H1 (cell line): ENCODE measurements at regions not wholly inside any gene's neighbourhood (a gene's known extent, or its start where the extent isn't known, plus 50 kb on each side); places are given as distances from the start of the nearest gene placed in this dataset.

ENCODE experiments used
- CTCF ChIA-PET: fragments of 300-600 bp; sonication (Branson Sonifier 250); formaldehyde crosslinking; loops from one replicate; lab custom pipeline; 2021; ENCODE audit not compliant: partially characterized antibody; lab: Charles Lee
- POLR2A ChIA-PET: fragments of 300-600 bp; sonication (Branson Sonifier 250); formaldehyde crosslinking; loops from one replicate; lab custom pipeline; 2021; ENCODE audit warnings: inconsistent platforms; ENCODE audit not compliant: partially characterized antibody; lab: Charles Lee
- DNase-seq, 2 experiments: peaks; one replicate each; pipeline versions ENCODE4 v3.0.0 to v3.0.0-alpha.2; 2010 to 2022; ENCODE audit warnings: low spot score in 2 of 2, low read depth in 1 of 2, mixed read lengths in 1 of 2
- FAIRE-seq: peaks from 2 replicates; lab custom pipeline; 2011; peaks lifted over from hg19 to GRCh38; lab: Jason Lieb, UNC
- H2AFZ ChIP-seq: 2 replicates; pipeline ENCODE4 v1.8.1; 2012; ENCODE audit warnings: low read length, inconsistent platforms
- H2AK5ac ChIP-seq: 2 replicates; pipeline ENCODE4 v1.6.1; 2013; ENCODE audit warnings: low read depth, low read length
- H2BK120ac ChIP-seq: replicated peaks from 2 replicates; pipeline ENCODE3; 2013; ENCODE audit warnings: low read depth, low read length, inconsistent platforms
- H2BK12ac ChIP-seq: 2 replicates; pipeline ENCODE4 v1.6.1; 2013; ENCODE audit warnings: low read depth, low read length
- H2BK15ac ChIP-seq: 2 replicates; pipeline ENCODE4 v1.6.1; 2013; ENCODE audit warnings: low read length
- H2BK20ac ChIP-seq: 2 replicates; pipeline ENCODE4 v1.6.1; 2013; ENCODE audit warnings: low read length
- H2BK5ac ChIP-seq: 2 replicates; pipeline ENCODE4 v1.6.1; 2013; ENCODE audit warnings: low read depth, low read length
- H3K14ac ChIP-seq: 2 replicates; pipeline ENCODE4 v1.6.1; 2013; ENCODE audit warnings: inconsistent platforms; ENCODE audit not compliant: insufficient read length
- H3K18ac ChIP-seq: 2 replicates; pipeline ENCODE4 v1.6.1; 2013; ENCODE audit warnings: low read length; ENCODE audit errors: extremely low read depth
- H3K23ac ChIP-seq: 2 replicates; pipeline ENCODE4 v1.6.1; 2013; ENCODE audit warnings: inconsistent platforms; ENCODE audit not compliant: insufficient read length
- H3K23me2 ChIP-seq: 2 replicates; pipeline ENCODE4 v1.6.1; 2013; ENCODE audit warnings: low read depth, low read length
- H3K27ac ChIP-seq: 2 replicates; pipeline ENCODE4 v1.6.1; 2011; ENCODE audit warnings: low read depth, low read length, inconsistent platforms
- H3K27me3 ChIP-seq, 4 experiments: replicated peaks in 1 of 4; 1 replicate in 1 of 4; 2 replicates in 3 of 4; pipeline versions ENCODE4 v1.6.1 to v1.8.1; 2011 to 2013; ENCODE audit warnings: low read length in 3 of 4, mild to moderate bottlenecking in 3 of 4, inconsistent platforms in 2 of 4, mixed read lengths in 2 of 4, moderate library complexity in 1 of 4; ENCODE audit not compliant: control insufficient read depth in 3 of 4, insufficient read depth in 3 of 4; ENCODE audit errors: extremely low read depth in 1 of 4
- H3K36me3 ChIP-seq, 4 experiments: 2 replicates each; pipeline versions ENCODE4 v1.6.1 to v1.8.1; 2011 to 2013; ENCODE audit warnings: mild to moderate bottlenecking in 4 of 4, low read length in 3 of 4, moderate library complexity in 2 of 4, control low read depth in 1 of 4, inconsistent platforms in 1 of 4; ENCODE audit not compliant: insufficient read depth in 4 of 4, control insufficient read depth in 2 of 4
- H3K4ac ChIP-seq: replicated peaks from 2 replicates; pipeline ENCODE3; 2013; ENCODE audit warnings: low read length, low read depth, mixed read lengths, inconsistent platforms; ENCODE audit not compliant: insufficient read length
- H3K4me1 ChIP-seq, 4 experiments: replicated peaks in 1 of 4; 1 replicate in 1 of 4; 2 replicates in 3 of 4; pipeline versions ENCODE4 v1.6.1 to v1.8.1; 2011 to 2013; ENCODE audit warnings: low read length in 3 of 4, inconsistent platforms in 2 of 4, mixed read lengths in 1 of 4; ENCODE audit not compliant: insufficient read depth in 4 of 4, control insufficient read depth in 3 of 4
- H3K4me2 ChIP-seq, 2 experiments: 2 replicates each; pipeline versions ENCODE4 v1.6.1 to v1.8.1; 2011 to 2013; ENCODE audit warnings: low read depth in 2 of 2, low read length in 2 of 2, control low read depth in 1 of 2, inconsistent platforms in 1 of 2, mild to moderate bottlenecking in 1 of 2; ENCODE audit not compliant: insufficient read depth in 1 of 2
- H3K4me3 ChIP-seq, 4 experiments: fragments of 200-600, 300-600 bp in 1 of 4; sonication (generic), shearing (Covaris generic), sonication (Bioruptor Twin) in 1 of 4; 2 replicates each; pipeline versions ENCODE4 v1.5.1 to v1.8.1; 2011 to 2016; ENCODE audit warnings: low read length in 4 of 4, low read depth in 3 of 4, control low read depth in 2 of 4, inconsistent platforms in 2 of 4, mild to moderate bottlenecking in 2 of 4, mixed read lengths in 1 of 4, moderate library complexity in 1 of 4; ENCODE audit not compliant: insufficient read depth in 2 of 4; ENCODE audit errors: extremely low read depth in 1 of 4
- H3K56ac ChIP-seq: replicated peaks from 2 replicates; pipeline ENCODE3; 2013; ENCODE audit warnings: low read depth, mild to moderate bottlenecking, mixed read lengths, low read length, inconsistent platforms; ENCODE audit not compliant: insufficient read length
- H3K79me1 ChIP-seq: 2 replicates; pipeline ENCODE4 v1.6.1; 2013; ENCODE audit warnings: low read depth, low read length, control low read depth
- H3K79me2 ChIP-seq, 2 experiments: 2 replicates each; pipeline versions ENCODE4 v1.6.1 to v1.8.1; 2012 to 2013; ENCODE audit warnings: low read length in 2 of 2, mild to moderate bottlenecking in 2 of 2, inconsistent platforms in 1 of 2; ENCODE audit not compliant: insufficient read depth in 2 of 2, control insufficient read depth in 1 of 2
- H3K9ac ChIP-seq, 4 experiments: replicated peaks in 1 of 4; 1 replicate in 1 of 4; 2 replicates in 3 of 4; pipeline versions ENCODE4 v1.6.1 to v1.8.1; 2011 to 2013; ENCODE audit warnings: low read depth in 3 of 4, low read length in 3 of 4, control low read depth in 2 of 4, mild to moderate bottlenecking in 2 of 4, moderate library complexity in 2 of 4, inconsistent platforms in 1 of 4; ENCODE audit errors: extremely low read depth in 1 of 4
- H3K9me3 ChIP-seq, 2 experiments: 2 replicates each; pipeline versions ENCODE4 v1.6.1 to v1.8.1; 2012 to 2013; ENCODE audit warnings: mild to moderate bottlenecking in 2 of 2, moderate library complexity in 2 of 2, control low read depth in 1 of 2, inconsistent platforms in 1 of 2, low read depth in 1 of 2, low read length in 1 of 2, mixed read lengths in 1 of 2; ENCODE audit not compliant: insufficient read depth in 2 of 2
- H4K20me1 ChIP-seq, 2 experiments: replicated peaks in 1 of 2; 2 replicates each; pipeline versions ENCODE3 to v1.8.1; 2011 to 2013; ENCODE audit warnings: inconsistent platforms in 2 of 2, low read length in 2 of 2, mild to moderate bottlenecking in 1 of 2; ENCODE audit not compliant: insufficient read depth in 2 of 2, control insufficient read depth in 1 of 2
- H4K5ac ChIP-seq: 2 replicates; pipeline ENCODE4 v1.6.1; 2013; ENCODE audit warnings: low read length, low read depth, mixed read lengths, inconsistent platforms; ENCODE audit not compliant: insufficient read length
- H4K8ac ChIP-seq: 2 replicates; pipeline ENCODE4 v1.8.0; 2013; ENCODE audit warnings: mild to moderate bottlenecking, moderate library complexity, low read length, inconsistent platforms; ENCODE audit not compliant: insufficient read depth; ENCODE audit errors: extremely low read depth
- H4K91ac ChIP-seq: replicated peaks from 2 replicates; pipeline ENCODE3; 2013; ENCODE audit warnings: low read length, mixed read lengths, inconsistent platforms; ENCODE audit not compliant: insufficient read length
- BRCA1 ChIP-seq: IDR thresholded peaks from 2 replicates; pipeline ENCODE4 v1.6.1; 2012; ENCODE audit warnings: low read depth, low read length, improper control_type of control experiment
- CBX5 ChIP-seq: fragments of 300-800, 300-1000 bp; sonication (generic); IDR thresholded peaks from 2 replicates; pipeline ENCODE4 v1.7.1; 2016; ENCODE audit warnings: antibody characterized with exemption, low read length, low read depth
- CTBP2 ChIP-seq: IDR thresholded peaks from 2 replicates; pipeline ENCODE4 v1.7.0; 2011; ENCODE audit warnings: borderline replicate concordance, mild to moderate bottlenecking, moderate library complexity, mixed read lengths, low read length; ENCODE audit not compliant: insufficient read depth, insufficient read length
- EGR1 ChIP-seq: IDR thresholded peaks from 2 replicates; pipeline ENCODE4 v1.6.1; 2011; ENCODE audit warnings: low read depth, low read length, borderline replicate concordance
- EZH2 ChIP-seq: fragments of 200-600 bp; sonication (generic); IDR thresholded peaks from 2 replicates; pipeline ENCODE4 v1.7.1; 2012; ENCODE audit warnings: low read depth, mild to moderate bottlenecking, moderate library complexity, low read length, inconsistent platforms; ENCODE audit not compliant: severe bottlenecking
- GABPA ChIP-seq: IDR thresholded peaks from 2 replicates; pipeline ENCODE4 v1.6.1; 2011; ENCODE audit warnings: mild to moderate bottlenecking, low read length, moderate library complexity, borderline replicate concordance; ENCODE audit not compliant: insufficient read depth
- MAFK ChIP-seq: IDR thresholded peaks from 2 replicates; pipeline ENCODE4 v1.6.1; 2012; ENCODE audit warnings: low read depth, mild to moderate bottlenecking, improper control_type of control experiment, low read length
- NRF1 ChIP-seq: IDR thresholded peaks from 2 replicates; pipeline ENCODE4 v1.6.1; 2011; ENCODE audit warnings: mild to moderate bottlenecking, low read depth, low read length, improper control_type of control experiment
- POLR2AphosphoS5 ChIP-seq: IDR thresholded peaks from 2 replicates; pipeline ENCODE4 v1.6.1; 2011; ENCODE audit warnings: low read depth, low read length
- RFX5 ChIP-seq: IDR thresholded peaks from 2 replicates; pipeline ENCODE4 v1.6.1; 2011; ENCODE audit warnings: low read depth, low read length, improper control_type of control experiment, borderline replicate concordance
- SIN3A ChIP-seq, 2 experiments: IDR thresholded peaks in 1 of 2; conservative IDR thresholded peaks in 1 of 2; 2 replicates each; pipeline ENCODE4 v1.6.1; 2011 to 2012; ENCODE audit warnings: low read length in 2 of 2, improper control_type of control experiment in 1 of 2, low read depth in 1 of 2, mild to moderate bottlenecking in 1 of 2
- SIRT6 ChIP-seq: IDR thresholded peaks from one replicate; pipeline ENCODE4 v1.7.1; 2012; ENCODE audit warnings: low read length, inconsistent platforms
- TAF7 ChIP-seq: optimal IDR thresholded peaks from 2 replicates; pipeline ENCODE3; 2011; ENCODE audit warnings: low read depth, mild to moderate bottlenecking, inconsistent platforms, low read length, moderate library complexity, borderline replicate concordance
- TBP ChIP-seq: IDR thresholded peaks from 2 replicates; pipeline ENCODE4 v1.6.1; 2011; ENCODE audit warnings: low read depth, low read length, improper control_type of control experiment
- WGBS, 2 experiments: shearing (Covaris generic) in 1 of 2; methylation state at CpG; one replicate each; pipeline versions ENCODE4 v1.1.6 to v1.1.7; 2013 to 2015; ENCODE audit warnings: low lambda C conversion rate in 2 of 2, mixed read lengths in 2 of 2, inconsistent platforms in 1 of 2, low coverage in 1 of 2, missing lambda C conversion rate in 1 of 2; ENCODE audit not compliant: insufficient replicate concordance in 2 of 2, insufficient coverage in 1 of 2, insufficient read length in 1 of 2; ENCODE audit errors: extremely low coverage in 1 of 2, missing lambda C conversion rate in 1 of 2; 5-methylcytosine and 5-hydroxymethylcytosine counted together

DNA sequence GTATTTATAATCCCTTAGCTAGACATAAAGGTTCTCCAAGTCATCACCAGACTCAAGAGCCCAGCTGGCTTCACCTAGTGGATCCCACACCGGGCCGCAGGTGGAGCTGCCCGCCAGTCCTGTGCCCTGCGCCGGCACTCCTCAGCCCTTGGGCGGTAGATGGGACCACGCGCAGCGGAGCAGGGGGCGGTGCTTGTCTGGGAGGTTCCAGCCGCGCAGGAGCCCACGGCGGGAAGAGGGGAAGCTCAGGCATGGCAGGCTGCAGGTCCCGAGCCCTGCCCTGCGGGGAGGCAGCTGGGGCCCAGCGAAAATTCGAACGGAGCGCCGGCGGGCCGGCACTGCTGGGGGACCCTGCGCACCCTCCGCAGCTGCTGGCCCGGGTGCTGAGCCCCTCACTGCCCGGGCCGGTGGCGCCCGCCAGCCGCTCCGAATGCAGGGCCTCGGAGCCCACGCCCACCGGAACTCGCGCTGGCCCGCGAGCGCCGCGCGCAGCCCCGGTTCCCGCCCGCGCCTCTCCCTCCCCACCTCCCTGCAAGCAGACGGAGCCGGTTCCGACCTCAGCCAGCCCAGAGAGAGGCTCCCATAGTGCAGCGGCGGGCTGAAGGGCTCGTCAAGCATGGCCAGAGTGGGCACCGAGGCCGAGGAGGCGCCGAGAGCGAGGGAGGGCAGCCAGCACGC, 675.6 kb downstream of the REEP3 start:
- H3K27ac ChIP-seq: no peak overlapping the region
- H3K27me3 ChIP-seq: no peaks in the 10 kb centered on the region
- H4K91ac ChIP-seq: no peak overlapping the region
- H2BK120ac ChIP-seq: no peak overlapping the region
- H3K4me1 ChIP-seq: no peaks in the 10 kb centered on the region
- no peak overlapping the region for H4K8ac ChIP-seq
- no peak overlapping the region for H3K56ac ChIP-seq
- no peak overlapping the region for H3K4me3 ChIP-seq
- no peak overlapping the region for H2BK20ac ChIP-seq
- H3K9ac ChIP-seq: no peak overlapping the region
- DNase-seq (no peak), FAIRE-seq (no peak)
- no peak overlapping the region for H2BK5ac ChIP-seq
- H3K4ac ChIP-seq: no peak overlapping the region
- no peak overlapping the region for H2BK15ac ChIP-seq
- CTCF ChIA-PET: interaction anchor here (0.8 to 1.5 kb wide), 4 partner anchors 12 to 155 kb away, joined by 3 to 5 read pairs (median 4); no protein-coding TSS in a partner anchor
- WGBS, 2 experiments: 97% methylated on average over 24 of the region's 59 CpGs; no CpG with 5 or more reads in 1 of the 2 experiments
- H3K23ac ChIP-seq: no peak overlapping the region
- no peak overlapping the region for H2BK12ac ChIP-seq
- H2AFZ ChIP-seq: 0 out of 2 replicates have a peak overlapping the region, but pooled peaks have one; percentile 31
- H3K36me3 ChIP-seq: no peaks in the 10 kb centered on the region
- H2AK5ac ChIP-seq: no peak overlapping the region
- H3K23me2 ChIP-seq: no peaks in the 10 kb centered on the region
- no peak overlapping the region for H3K4me2 ChIP-seq
- no peaks in the 10 kb centered on the region for H4K20me1 ChIP-seq
- POLR2A ChIA-PET: no interaction called here
- H3K79me1 ChIP-seq: no peaks in the 10 kb centered on the region
- no peak overlapping the region for H4K5ac ChIP-seq
- no peak overlapping the region for H3K18ac ChIP-seq
- H3K79me2 ChIP-seq: no peaks in the 10 kb centered on the region
- H3K14ac ChIP-seq: no peak overlapping the region
- H3K9me3 ChIP-seq: peaks cover 0 to 7% of the 10 kb centered on the region in 2 experiments; a peak in 1 of 4 replicates
- TF ChIP-seq TAF7 (no peak), EZH2 (no peak), CBX5 (no peak), MAFK (no peak), TBP (no peak), POLR2AphosphoS5 (no peak), RFX5 (no peak), EGR1 (no peak), GABPA (no peak), SIRT6 (no peak), NRF1 (no peak), SIN3A (conservative IDR thresholded peaks at IDR 0.05 in 1 of 2, IDR thresholded peaks at IDR 0.05 in 1 of 2; ENCODE audit: low read depth in 1 of 2, low read length in 2 of 2) (no peak), CTBP2 (no peak), BRCA1 (no peak)
